Naive B cell (primary cell): ENCODE measurements at regions not wholly inside any gene's neighbourhood (a gene's known extent, or its start where the extent isn't known, plus 50 kb on each side); places are given as distances from the start of the nearest gene placed in this dataset.
A peak's percentile ranks its signal among the peaks of the same experiment; 100 is the strongest.

Source experiments
- ATAC-seq, 2 donors: fragments of 150-1000 bp; cut with Tn5 transposase; 2 replicates each; pipeline ENCODE4 v1.10.0; 2021; ENCODE audit warnings: low read depth in 2 of 2, mild to moderate bottlenecking in 2 of 2, moderate library complexity in 2 of 2
- DNase-seq: peaks from one replicate; pipeline ENCODE4 v3.0.0; 2022
- H3K27ac Mint-ChIP-seq, 6 donors: one replicate each; pipeline ENCODE4 v1.8.0; 2020 to 2022; ENCODE audit warnings: mild to moderate bottlenecking in 6 of 6, mixed read lengths in 6 of 6, moderate library complexity in 5 of 6, inconsistent platforms in 2 of 6
- H3K27me3 Mint-ChIP-seq, 3 donors: one replicate each; pipeline ENCODE4 v1.8.0; 2021 to 2022; ENCODE audit warnings: mixed read lengths in 3 of 3, mild to moderate bottlenecking in 1 of 3
- H3K36me3 Mint-ChIP-seq, 2 donors: one replicate each; pipeline ENCODE4 v1.8.0; 2020 to 2022; ENCODE audit warnings: mixed read lengths in 2 of 2, inconsistent platforms in 1 of 2, mild to moderate bottlenecking in 1 of 2
- H3K4me1 Mint-ChIP-seq, 3 donors: one replicate each; pipeline ENCODE4 v1.8.0; 2020 to 2022; ENCODE audit warnings: mixed read lengths in 3 of 3, inconsistent platforms in 1 of 3, mild to moderate bottlenecking in 1 of 3, moderate library complexity in 1 of 3
- H3K4me3 Mint-ChIP-seq, 8 donors: one replicate each; pipeline ENCODE4 v1.8.0; 2020 to 2022; ENCODE audit warnings: mild to moderate bottlenecking in 8 of 8, mixed read lengths in 8 of 8, moderate library complexity in 8 of 8, inconsistent platforms in 2 of 8
- H3K9me3 Mint-ChIP-seq, 7 donors: one replicate each; pipeline ENCODE4 v1.8.0; 2020 to 2022; ENCODE audit warnings: mixed read lengths in 7 of 7, mild to moderate bottlenecking in 5 of 7, inconsistent platforms in 2 of 7, moderate library complexity in 1 of 7

GRCh38 chr13:109357751-109358471 lies 428.5 kb downstream of the IRS2 start:
- H3K36me3 Mint-ChIP-seq, result no peaks in the 10 kb centered on the region
- DNase-seq (no peak), ATAC-seq (no peak)
- peaks cover 0 to 7% (median 0%) of the 10 kb centered on the region in 3 donors for H3K27me3 Mint-ChIP-seq
- H3K4me3 Mint-ChIP-seq, result no peak overlapping the region
- no peak overlapping the region for H3K27ac Mint-ChIP-seq
- no peaks in the 10 kb centered on the region for H3K4me1 Mint-ChIP-seq
- no peaks in the 10 kb centered on the region for H3K9me3 Mint-ChIP-seq

GRCh38 chr13:109355875-109356434 lies 430.4 kb downstream of the IRS2 start:
- H3K4me1 Mint-ChIP-seq, result no peaks in the 10 kb centered on the region
- DNase-seq (no peak), ATAC-seq (no peak)
- no peak overlapping the region for H3K27ac Mint-ChIP-seq
- H3K36me3 Mint-ChIP-seq, result no peaks in the 10 kb centered on the region
- H3K27me3 Mint-ChIP-seq, result peaks cover 0 to 7% (median 0%) of the 10 kb centered on the region in 3 donors
- H3K9me3 Mint-ChIP-seq, result no peaks in the 10 kb centered on the region
- peak overlapping the region in 1 of 8 donors; percentile 30 for H3K4me3 Mint-ChIP-seq

- Mint-ChIP-seq H3K4me3 (no peak overlapping the region), H3K27me3 (peaks cover 0 to 7% (median 0%) of the 10 kb centered on the region in 3 donors), H3K4me1 (no peaks in the 10 kb centered on the region), H3K9me3 (no peaks in the 10 kb centered on the region), H3K36me3 (no peaks in the 10 kb centered on the region), H3K27ac (no peak overlapping the region)
- ATAC-seq (no peak), DNase-seq (no peak)
These were observed 431.2 kb downstream of the IRS2 start for GRCh38 chr13:109355166-109355565.

- Mint-ChIP-seq H3K4me1 (no peaks in the 10 kb centered on the region), H3K27ac (no peak overlapping the region), H3K27me3 (peaks cover 3 to 10% (median 3%) of the 10 kb centered on the region in 3 donors), H3K36me3 (no peaks in the 10 kb centered on the region), H3K9me3 (peaks cover 0 to 2% (median 0%) of the 10 kb centered on the region in 7 donors), H3K4me3 (no peak overlapping the region)
- no peak for ATAC-seq
- no peak for DNase-seq
These were observed 435.1 kb downstream of the IRS2 start for GRCh38 chr13:109351236-109351635.

GRCh38 chr13:109348519-109349258 lies 437.7 kb downstream of the IRS2 start:
- Mint-ChIP-seq H3K9me3 (peaks cover 0 to 2% (median 0%) of the 10 kb centered on the region in 7 donors), H3K36me3 (no peaks in the 10 kb centered on the region), H3K27ac (no peak overlapping the region), H3K4me1 (no peaks in the 10 kb centered on the region), H3K4me3 (no peak overlapping the region), H3K27me3 (peaks cover 3 to 11% (median 7%) of the 10 kb centered on the region in 3 donors)
- ATAC-seq (no peak), DNase-seq (no peak)

- ATAC-seq, result no peak
- Mint-ChIP-seq H3K36me3 (no peaks in the 10 kb centered on the region), H3K27me3 (peaks cover 3 to 14% (median 11%) of the 10 kb centered on the region in 3 donors), H3K27ac (no peak overlapping the region), H3K4me3 (no peak overlapping the region), H3K4me1 (no peaks in the 10 kb centered on the region), H3K9me3 (peaks cover 0 to 2% (median 0%) of the 10 kb centered on the region in 7 donors)
- no peak for DNase-seq
These were observed 440.3 kb downstream of the IRS2 start for GRCh38 chr13:109346060-109346459.

GRCh38 chr13:109345433-109345941 lies 440.9 kb downstream of the IRS2 start:
- ATAC-seq (no peak), DNase-seq (no peak)
- Mint-ChIP-seq H3K4me3 (no peak overlapping the region), H3K9me3 (peaks cover 0 to 2% (median 0%) of the 10 kb centered on the region in 7 donors), H3K27ac (no peak overlapping the region), H3K36me3 (no peaks in the 10 kb centered on the region), H3K4me1 (no peaks in the 10 kb centered on the region), H3K27me3 (peaks cover 3 to 17% (median 11%) of the 10 kb centered on the region in 3 donors)

- Mint-ChIP-seq H3K36me3 (no peaks in the 10 kb centered on the region), H3K9me3 (peaks cover 0 to 2% (median 0%) of the 10 kb centered on the region in 7 donors), H3K27ac (no peak overlapping the region), H3K27me3 (peaks cover 3 to 17% (median 11%) of the 10 kb centered on the region in 3 donors), H3K4me1 (no peaks in the 10 kb centered on the region), H3K4me3 (peak overlapping the region in 1 of 8 donors; percentile 7)
- ATAC-seq (no peak), DNase-seq (no peak)
These were observed 441.7 kb downstream of the IRS2 start for GRCh38 chr13:109344552-109345157.

- H3K9me3 Mint-ChIP-seq, result peaks cover 0 to 3% (median 0%) of the 10 kb centered on the region in 7 donors
- no peak overlapping the region for H3K4me3 Mint-ChIP-seq
- ATAC-seq (no peak), DNase-seq (no peak)
- H3K27me3 Mint-ChIP-seq, result peaks cover 0 to 7% (median 4%) of the 10 kb centered on the region in 3 donors
- H3K4me1 Mint-ChIP-seq, result no peaks in the 10 kb centered on the region
- no peak overlapping the region for H3K27ac Mint-ChIP-seq
- H3K36me3 Mint-ChIP-seq, result no peaks in the 10 kb centered on the region
These were observed 449.7 kb downstream of the IRS2 start for GRCh38 chr13:109336730-109337129.

GRCh38 chr13:109333893-109334651 lies 452.3 kb downstream of the IRS2 start:
- ATAC-seq (no peak), DNase-seq (no peak)
- H3K4me3 Mint-ChIP-seq, result no peak overlapping the region
- peaks cover 0 to 3% (median 2%) of the 10 kb centered on the region in 7 donors for H3K9me3 Mint-ChIP-seq
- no peak overlapping the region for H3K27ac Mint-ChIP-seq
- H3K4me1 Mint-ChIP-seq, result no peaks in the 10 kb centered on the region
- H3K36me3 Mint-ChIP-seq, result no peaks in the 10 kb centered on the region
- H3K27me3 Mint-ChIP-seq, result no peaks in the 10 kb centered on the region

- Mint-ChIP-seq H3K4me1 (no peaks in the 10 kb centered on the region), H3K4me3 (peak overlapping the region in 1 of 8 donors; percentile 42), H3K36me3 (no peaks in the 10 kb centered on the region), H3K27me3 (no peaks in the 10 kb centered on the region), H3K27ac (no peak overlapping the region), H3K9me3 (peaks cover 0 to 6% (median 2%) of the 10 kb centered on the region in 7 donors)
- ATAC-seq (no peak), DNase-seq (no peak)
These were observed 453.6 kb downstream of the IRS2 start for GRCh38 chr13:109332506-109333499.

- ATAC-seq (no peak), DNase-seq (no peak)
- peaks cover 0 to 6% (median 2%) of the 10 kb centered on the region in 7 donors for H3K9me3 Mint-ChIP-seq
- no peaks in the 10 kb centered on the region for H3K36me3 Mint-ChIP-seq
- H3K4me1 Mint-ChIP-seq, result no peaks in the 10 kb centered on the region
- H3K4me3 Mint-ChIP-seq, result no peak overlapping the region
- H3K27ac Mint-ChIP-seq, result no peak overlapping the region
- H3K27me3 Mint-ChIP-seq, result no peaks in the 10 kb centered on the region
These were observed 454.5 kb downstream of the IRS2 start for GRCh38 chr13:109331898-109332297.
